B cell (primary cell): ENCODE measurements at regions not wholly inside any gene's neighbourhood (a gene's known extent, or its start where the extent isn't known, plus 50 kb on each side); places are given as distances from the start of the nearest gene placed in this dataset.

Source experiments
- ATAC-seq: fragments of 200-7000 bp; cut with Tn5 transposase; one replicate; pipeline ENCODE4 v1.10.0; 2021; ENCODE audit warnings: low read depth, mild to moderate bottlenecking, moderate number of reproducible peaks, moderate library complexity
- CTCF ChIA-PET: fragments of 350-600 bp; sonication (Branson Sonifier 250); formaldehyde crosslinking; loops from one replicate; lab custom pipeline; 2021; ENCODE audit warnings: antibody characterized with exemption, inconsistent platforms; lab: Charles Lee
- POLR2A ChIA-PET: fragments of 350-600 bp; sonication (Branson Sonifier 250); formaldehyde crosslinking; loops from one replicate; lab custom pipeline; 2021; ENCODE audit warnings: antibody characterized with exemption; lab: Charles Lee
- DNase-seq: peaks from one replicate; pipeline ENCODE4 v3.0.0; 2013
- H2AFZ ChIP-seq: 2 replicates; pipeline ENCODE4 v1.6.1; 2012; ENCODE audit warnings: mild to moderate bottlenecking, low read depth, low read length; ENCODE audit not compliant: insufficient read depth, poor library complexity, severe bottlenecking
- H3K27ac ChIP-seq, 2 donors: 1 replicate in 1 of 2; 2 replicates in 1 of 2; pipeline ENCODE4 v1.5.1; 2012 to 2013; ENCODE audit warnings: low read length in 2 of 2, mild to moderate bottlenecking in 2 of 2, moderate library complexity in 1 of 2
- H3K27me3 ChIP-seq, 4 experiments: fragments of 200-600 bp in 1 of 4; sonication (generic) in 1 of 4; replicated peaks in 1 of 4; 1 replicate in 2 of 4; 2 replicates in 2 of 4; pipeline versions ENCODE4 v1.6.1 to v1.7.0; 2013 to 2016; ENCODE audit warnings: low read length in 3 of 4, mild to moderate bottlenecking in 2 of 4, mixed read lengths in 1 of 4, moderate library complexity in 1 of 4; ENCODE audit not compliant: insufficient read depth in 4 of 4, control insufficient read depth in 3 of 4; ENCODE audit errors: control extremely low read depth in 1 of 4
- H3K36me3 ChIP-seq, 2 experiments: replicated peaks in 1 of 2; 1 replicate in 1 of 2; 2 replicates in 1 of 2; pipeline versions ENCODE4 v1.6.1 to v1.7.1; 2013; ENCODE audit warnings: low read length in 1 of 2; ENCODE audit not compliant: insufficient read depth in 2 of 2, control insufficient read depth in 1 of 2; ENCODE audit errors: control extremely low read depth in 1 of 2, extremely low read depth in 1 of 2
- H3K4me1 ChIP-seq, 2 donors: fragments of 200-600 bp in 1 of 2; sonication (generic) in 1 of 2; 1 replicate in 1 of 2; 2 replicates in 1 of 2; pipeline versions ENCODE4 v1.5.1 to v1.6.1; 2013 to 2017; ENCODE audit warnings: low read length in 2 of 2; ENCODE audit not compliant: control insufficient read depth in 2 of 2, insufficient read depth in 2 of 2
- H3K4me2 ChIP-seq: replicated peaks from 2 replicates; pipeline ENCODE3; 2012; ENCODE audit warnings: mild to moderate bottlenecking, low read depth, low read length; ENCODE audit not compliant: poor library complexity, severe bottlenecking
- H3K4me3 ChIP-seq, 5 experiments: fragments of 200-600 bp in 1 of 5; sonication (generic) in 1 of 5; 1 replicate in 3 of 5; 2 replicates in 2 of 5; pipeline versions ENCODE4 v1.5.1 to v1.7.0; 2011 to 2016; ENCODE audit warnings: low read length in 4 of 5, mild to moderate bottlenecking in 4 of 5, low read depth in 2 of 5, control low read depth in 1 of 5, moderate library complexity in 1 of 5; ENCODE audit not compliant: insufficient read depth in 1 of 5; ENCODE audit errors: control extremely low read depth in 1 of 5, extremely low read depth in 1 of 5
- H3K79me2 ChIP-seq: fragments of 200-600 bp; sonication (generic); one replicate; pipeline ENCODE4 v1.6.0; 2016; ENCODE audit warnings: low read length; ENCODE audit not compliant: control insufficient read depth, insufficient read depth
- H3K9ac ChIP-seq: fragments of 200-600 bp; sonication (generic); 2 replicates; pipeline ENCODE4 v1.6.1; 2017; ENCODE audit warnings: mild to moderate bottlenecking, low read length, moderate library complexity
- H3K9me3 ChIP-seq, 3 donors: one replicate each; pipeline versions ENCODE4 v1.6.1 to v1.7.1; 2013; ENCODE audit warnings: low read length in 2 of 3; ENCODE audit not compliant: control insufficient read depth in 2 of 3, insufficient read depth in 1 of 3; ENCODE audit errors: control extremely low read depth in 1 of 3
- H4K20me1 ChIP-seq: 2 replicates; pipeline ENCODE4 v1.6.0; 2012; ENCODE audit warnings: mild to moderate bottlenecking, low read length; ENCODE audit not compliant: insufficient read depth, control insufficient read depth, poor library complexity, severe bottlenecking
- H3K27ac Mint-ChIP-seq: one replicate; pipeline ENCODE4 v1.8.0; 2021; ENCODE audit warnings: mixed read lengths
- H3K27me3 Mint-ChIP-seq: one replicate; pipeline ENCODE4 v1.8.0; 2021; ENCODE audit warnings: mixed read lengths
- H3K4me1 Mint-ChIP-seq: one replicate; pipeline ENCODE4 v1.8.0; 2021; ENCODE audit warnings: mixed read lengths
- H3K4me3 Mint-ChIP-seq: one replicate; pipeline ENCODE4 v1.8.0; 2021; ENCODE audit warnings: mixed read lengths
- H3K9me3 Mint-ChIP-seq: one replicate; pipeline ENCODE4 v1.8.0; 2022; ENCODE audit warnings: mixed read lengths; ENCODE audit not compliant: insufficient read depth
- CTCF ChIP-seq: fragments of 200-600 bp; IDR thresholded peaks from one replicate; pipeline ENCODE4 v1.8.0; 2022; ENCODE audit warnings: antibody characterized with exemption, mild to moderate bottlenecking
- EZH2 ChIP-seq: IDR thresholded peaks from 2 replicates; pipeline ENCODE4 v1.6.1; 2012; ENCODE audit warnings: borderline replicate concordance, low read depth, mild to moderate bottlenecking, moderate library complexity, low read length; ENCODE audit not compliant: insufficient read depth, poor library complexity, severe bottlenecking
- WGBS: methylation state at CpG from one replicate; pipeline ENCODE4 v1.1.5; 2013; ENCODE audit warnings: missing lambda C conversion rate; ENCODE audit not compliant: insufficient coverage; 5-methylcytosine and 5-hydroxymethylcytosine counted together
- intact Hi-C: fragments of 100-400 bp; cut with micrococcal nuclease; formaldehyde crosslinking; loops from one replicate; pipeline ENCODE4 v1.10.0; 2022

GRCh38 chr1:102630041-102630440 lies 478.3 kb downstream of the COL11A1 start:
- intact Hi-C loops: no loop called here
- Histone ChIP-seq H3K79me2 (no peaks in the 10 kb centered on the region), H3K4me1 (no peaks in the 10 kb centered on the region), H2AFZ (no peak overlapping the region), H3K27me3 (no peaks in the 10 kb centered on the region), H3K4me3 (no peak overlapping the region), H3K36me3 (no peaks in the 10 kb centered on the region), H3K9me3 (peaks cover 0 to under 1% (median 0%) of the 10 kb centered on the region in 3 donors), H3K27ac (no peak overlapping the region), H3K4me2 (no peak overlapping the region), H4K20me1 (no peaks in the 10 kb centered on the region), H3K9ac (no peak overlapping the region)
- ATAC-seq (no peak), DNase-seq (no peak)
- H3K27me3 Mint-ChIP-seq: no peaks in the 10 kb centered on the region
- no peak overlapping the region for H3K27ac Mint-ChIP-seq
- ChIA-PET POLR2A (no interaction called here), CTCF (no interaction called here)
- H3K4me3 Mint-ChIP-seq: no peak overlapping the region
- no peaks in the 10 kb centered on the region for H3K4me1 Mint-ChIP-seq
- no CpG with 5 or more reads among the region's 1 CpG for WGBS
- no peak for TF ChIP-seq EZH2
- TF ChIP-seq CTCF: no peak
- no peaks in the 10 kb centered on the region for H3K9me3 Mint-ChIP-seq

- ChIA-PET POLR2A (no interaction called here), CTCF (no interaction called here)
- ATAC-seq (no peak), DNase-seq (no peak)
- intact Hi-C loops: no loop called here
- Histone ChIP-seq H4K20me1 (no peaks in the 10 kb centered on the region), H3K4me3 (no peak overlapping the region), H3K27ac (no peak overlapping the region), H3K27me3 (no peaks in the 10 kb centered on the region), H3K79me2 (no peaks in the 10 kb centered on the region), H3K9ac (no peak overlapping the region), H3K4me1 (no peaks in the 10 kb centered on the region), H2AFZ (no peak overlapping the region), H3K9me3 (peaks cover 0 to 2% (median 2%) of the 10 kb centered on the region in 3 donors), H3K36me3 (no peaks in the 10 kb centered on the region), H3K4me2 (no peak overlapping the region)
- no peak overlapping the region for H3K27ac Mint-ChIP-seq
- 81% methylated on average over 2 of the region's 5 CpGs for WGBS
- H3K4me3 Mint-ChIP-seq: no peak overlapping the region
- no peaks in the 10 kb centered on the region for H3K4me1 Mint-ChIP-seq
- no peaks in the 10 kb centered on the region for H3K27me3 Mint-ChIP-seq
- H3K9me3 Mint-ChIP-seq: no peaks in the 10 kb centered on the region
- TF ChIP-seq EZH2: no peak
- no peak for TF ChIP-seq CTCF
These were observed 480.2 kb downstream of the COL11A1 start for GRCh38 chr1:102628109-102628613.
